Activated naive CD4-positive, alpha-beta T cell treated with anti-CD3 and anti-CD28 coated beads, Interleukin-2, amount 10 ng/mL, durations not matched to agents 7 days and 5 days (primary cell): ENCODE measurements at regions not wholly inside any gene's neighbourhood (a gene's known extent, or its start where the extent isn't known, plus 50 kb on each side); places are given as distances from the start of the nearest gene placed in this dataset.
A peak's percentile ranks its signal among the peaks of the same experiment; 100 is the strongest.
"Not testable (repeated sequence)": the region's sequence is repeated elsewhere in the genome, so short reads cannot be mapped to it uniquely, and the experiment has no call there.

Experiments
- CTCF ChIA-PET: fragments of 350-600 bp; sonication (Branson Sonifier 250); formaldehyde crosslinking; loops from one replicate; lab custom pipeline; 2021; ENCODE audit warnings: antibody characterized with exemption; lab: Charles Lee
- DNase-seq: peaks from one replicate; pipeline ENCODE4 v3.0.0-alpha.2; 2020
- H3K27ac Mint-ChIP-seq: one replicate; pipeline ENCODE4 v1.8.0; 2021; ENCODE audit warnings: mild to moderate bottlenecking, moderate library complexity, mixed read lengths
- H3K27me3 Mint-ChIP-seq: one replicate; pipeline ENCODE4 v1.8.0; 2021; ENCODE audit warnings: mild to moderate bottlenecking, mixed read lengths
- H3K36me3 Mint-ChIP-seq: one replicate; pipeline ENCODE4 v1.8.0; 2021; ENCODE audit warnings: mixed read lengths
- H3K4me1 Mint-ChIP-seq: one replicate; pipeline ENCODE4 v1.8.0; 2021; ENCODE audit warnings: mixed read lengths
- H3K4me3 Mint-ChIP-seq: one replicate; pipeline ENCODE4 v1.8.0; 2021; ENCODE audit warnings: mild to moderate bottlenecking, moderate library complexity, mixed read lengths
- H3K9me3 Mint-ChIP-seq: one replicate; pipeline ENCODE4 v1.8.0; 2021; ENCODE audit warnings: mixed read lengths

DNA sequence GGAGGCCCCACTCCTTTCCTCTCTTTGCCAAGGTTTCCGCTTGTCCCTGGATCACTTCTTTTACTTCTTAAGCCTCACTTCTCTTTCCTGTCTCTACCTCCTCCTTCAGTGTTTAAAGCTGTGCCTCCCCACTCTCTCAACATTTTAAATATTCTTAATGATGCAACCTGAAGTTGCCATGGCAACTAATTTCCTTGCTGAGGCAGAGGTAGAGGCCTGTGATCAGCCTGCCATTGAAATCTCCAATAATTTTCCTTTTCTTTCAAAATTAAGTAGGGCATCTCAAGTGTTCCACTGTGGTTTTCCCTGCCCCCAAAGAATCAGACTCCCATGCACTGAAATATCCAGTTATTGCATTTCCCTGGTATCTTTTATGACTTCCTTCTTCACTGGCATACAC, 108.6 kb upstream of the VRK1 start:
- Mint-ChIP-seq H3K27me3 (peaks cover 23% of the 10 kb centered on the region), H3K27ac (no peak overlapping the region), H3K9me3 (no peaks in the 10 kb centered on the region), H3K36me3 (no peaks in the 10 kb centered on the region), H3K4me3 (no peak overlapping the region), H3K4me1 (no peaks in the 10 kb centered on the region)
- CTCF ChIA-PET, result no interaction called here
- no peak for DNase-seq

DNA sequence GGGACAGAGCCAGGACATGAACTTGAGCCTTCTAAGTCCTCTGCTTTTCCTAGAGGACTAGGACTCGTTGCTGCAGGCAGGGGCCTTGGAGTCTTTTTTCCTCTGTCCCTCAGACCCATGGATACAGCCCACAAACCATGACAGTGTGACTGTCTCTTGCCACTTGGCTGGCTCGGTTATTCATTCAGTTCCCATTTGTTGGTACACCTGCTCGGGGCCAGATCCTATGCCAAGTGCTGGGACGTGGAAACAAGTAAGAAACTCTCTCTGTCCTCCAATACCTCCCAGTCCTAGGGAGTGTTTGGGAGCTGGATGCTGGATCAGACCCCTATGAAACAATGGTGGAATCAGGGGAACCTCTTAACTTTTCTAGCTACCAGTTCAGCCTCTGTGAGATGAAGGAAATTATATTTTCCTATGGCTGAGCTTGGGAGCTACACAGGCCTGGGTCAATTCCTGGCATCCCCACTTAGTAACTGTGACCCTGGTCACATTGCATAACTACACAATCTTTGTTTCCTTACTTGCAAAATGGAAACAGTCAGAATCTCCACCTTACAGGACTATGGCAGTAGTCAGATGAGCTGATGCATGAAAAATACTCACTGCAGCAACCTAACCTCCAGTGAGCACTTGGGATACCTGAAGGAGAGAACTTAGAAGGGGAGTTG, 106.3 kb upstream of the VRK1 start:
- Mint-ChIP-seq H3K27me3 (peaks cover 16% of the 10 kb centered on the region), H3K27ac (no peak overlapping the region), H3K9me3 (no peaks in the 10 kb centered on the region), H3K4me1 (no peaks in the 10 kb centered on the region), H3K36me3 (no peaks in the 10 kb centered on the region), H3K4me3 (no peak overlapping the region)
- no peak for DNase-seq
- CTCF ChIA-PET, result no interaction called here

DNA sequence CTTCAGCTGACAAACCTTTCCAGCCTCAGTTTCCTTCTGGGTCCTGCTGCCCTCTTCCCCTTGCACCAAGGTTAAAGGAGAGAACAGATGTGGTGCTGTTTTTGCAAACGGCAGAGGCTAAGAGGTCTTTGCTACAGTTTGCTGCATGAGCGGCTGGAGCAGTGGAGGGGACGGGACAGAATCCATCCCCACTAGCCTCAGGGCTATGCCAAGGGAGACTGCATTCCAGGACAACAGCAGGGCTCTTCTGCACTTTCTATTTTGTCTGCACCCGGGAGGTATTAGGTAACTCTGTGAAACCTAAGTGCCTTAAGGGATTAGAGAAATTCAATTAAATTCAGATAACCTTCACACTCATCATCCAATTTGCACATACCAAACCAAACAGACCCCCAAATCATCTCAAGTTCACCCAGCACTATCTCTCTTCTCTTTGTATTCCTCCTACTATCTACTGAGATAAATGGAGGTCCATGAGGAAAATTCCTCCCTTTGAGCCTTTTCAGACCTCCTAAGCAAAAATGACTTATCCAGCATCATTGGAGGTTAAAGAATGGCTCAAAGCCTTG, 103.8 kb upstream of the VRK1 start:
- Mint-ChIP-seq H3K4me3 (no peak overlapping the region), H3K27me3 (peaks cover 10% of the 10 kb centered on the region), H3K4me1 (no peaks in the 10 kb centered on the region), H3K36me3 (no peaks in the 10 kb centered on the region), H3K9me3 (no peaks in the 10 kb centered on the region), H3K27ac (no peak overlapping the region)
- no peak for DNase-seq
- CTCF ChIA-PET, result no interaction called here

DNA sequence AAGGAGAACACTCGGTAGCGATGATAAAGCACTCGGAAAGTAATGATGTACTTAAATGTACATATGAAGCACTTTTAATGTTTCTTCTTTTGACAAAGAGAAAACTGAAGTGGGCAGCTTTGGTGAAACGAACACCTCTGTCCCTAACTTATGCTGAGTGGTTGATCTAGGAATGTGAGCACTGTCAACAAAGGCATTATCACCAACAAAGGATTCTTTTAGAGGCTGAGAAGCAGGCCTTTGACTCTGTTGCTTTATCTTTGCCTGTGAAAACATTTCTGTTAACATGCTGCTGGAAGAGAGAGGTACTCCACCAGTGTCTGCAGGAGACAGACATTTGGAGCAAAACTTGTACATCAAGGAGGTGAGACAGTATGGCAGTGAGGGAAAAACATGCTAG, 103.2 kb upstream of the VRK1 start:
- CTCF ChIA-PET, result no interaction called here

DNA sequence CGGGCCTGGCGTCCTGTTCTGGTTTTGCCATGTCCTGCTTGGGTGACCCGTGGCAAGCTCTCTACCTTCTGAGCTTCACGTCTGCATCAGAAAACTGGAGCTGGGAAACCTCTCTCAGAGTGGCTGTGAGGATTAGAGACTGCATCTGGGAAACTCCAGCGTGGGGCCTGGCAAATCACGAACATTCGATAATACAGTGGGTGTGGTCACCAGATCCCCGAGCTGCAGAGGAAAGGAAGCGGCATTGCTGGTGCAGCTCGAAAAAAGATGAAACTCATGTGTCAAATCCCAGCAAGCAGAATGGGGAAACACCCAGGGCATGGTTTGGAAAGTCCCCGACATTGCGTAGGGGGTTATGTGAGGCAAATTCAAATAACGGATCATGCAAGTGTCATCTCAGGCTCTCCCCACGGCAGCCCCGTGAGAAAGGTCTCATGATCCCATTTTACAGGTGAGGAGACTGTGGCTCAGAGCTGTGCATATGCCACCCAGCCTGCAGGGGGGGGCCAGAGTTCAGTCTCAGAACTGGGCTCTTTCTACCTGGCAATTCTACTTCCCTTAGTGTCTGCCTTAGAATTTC, 98.1 kb upstream of the VRK1 start:
- Mint-ChIP-seq H3K4me1 (no peaks in the 10 kb centered on the region), H3K4me3 (no peak overlapping the region), H3K27ac (no peak overlapping the region), H3K27me3 (peaks cover 8% of the 10 kb centered on the region), H3K36me3 (no peaks in the 10 kb centered on the region), H3K9me3 (no peaks in the 10 kb centered on the region)
- peak; percentile 49 for DNase-seq
- CTCF ChIA-PET, result interaction anchor here (0.7 to 1.6 kb wide), 3 partner anchors 14 to 45 kb away, joined by 3 to 4 read pairs (median 3); no protein-coding TSS in a partner anchor

More for the DNA sequence above, 103.2 kb upstream of the VRK1 start:
- Mint-ChIP-seq H3K4me3 (no peak overlapping the region), H3K36me3 (no peaks in the 10 kb centered on the region), H3K9me3 (no peaks in the 10 kb centered on the region), H3K27me3 (peaks cover 10% of the 10 kb centered on the region), H3K4me1 (no peaks in the 10 kb centered on the region), H3K27ac (no peak overlapping the region)
- no peak for DNase-seq

DNA sequence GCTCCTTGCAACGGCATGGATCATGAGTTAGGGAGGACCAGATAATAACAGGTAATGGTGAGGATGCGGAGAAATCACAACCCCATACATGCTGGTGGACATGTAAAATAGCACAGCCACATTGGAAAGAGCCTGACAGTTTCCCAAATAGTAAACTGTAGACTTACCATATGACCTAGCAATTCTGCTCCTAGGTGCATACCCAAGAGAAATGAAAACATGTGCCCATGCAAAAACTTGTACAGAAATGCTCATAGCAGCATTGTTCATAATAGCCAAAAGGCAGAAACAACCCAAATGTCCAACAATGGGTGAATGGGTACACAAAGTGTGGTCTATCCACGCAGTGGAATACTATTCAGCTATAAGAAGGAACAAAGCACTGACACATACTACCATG, 97.5 kb upstream of the VRK1 start:
- CTCF ChIA-PET, result interaction anchor here (0.7 to 1.6 kb wide), 3 partner anchors 11 to 44 kb away, joined by 3 to 4 read pairs (median 3); no protein-coding TSS in a partner anchor
- no peak overlapping the region for H3K4me3 Mint-ChIP-seq
- H3K27me3 Mint-ChIP-seq, result peaks cover 10% of the 10 kb centered on the region
- DNase-seq, result no peak
- H3K36me3 Mint-ChIP-seq, result no peaks in the 10 kb centered on the region
- H3K9me3 Mint-ChIP-seq, result no peaks in the 10 kb centered on the region
- no peak overlapping the region for H3K27ac Mint-ChIP-seq
- no peaks in the 10 kb centered on the region for H3K4me1 Mint-ChIP-seq

DNA sequence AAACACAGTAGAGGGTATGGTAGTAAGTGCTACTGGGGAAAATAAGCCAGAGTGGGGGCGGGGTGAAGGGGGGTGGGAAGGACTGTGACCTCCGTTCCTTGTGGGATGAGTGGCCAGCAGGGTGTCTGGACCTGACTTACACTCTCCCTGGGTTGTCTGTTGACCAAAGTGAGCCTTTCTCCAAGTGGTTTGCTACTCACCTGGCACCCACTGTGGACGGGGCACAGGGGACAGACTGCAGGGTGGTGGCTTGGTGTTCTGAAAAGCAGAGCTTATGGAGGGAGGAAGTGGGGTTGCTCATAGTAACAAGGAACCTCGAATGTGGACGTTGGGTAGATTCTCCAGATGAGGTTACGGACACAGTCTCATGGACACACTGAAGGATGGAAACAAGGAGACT, 94.4 kb upstream of the VRK1 start:
- CTCF ChIA-PET, result no interaction called here
- Mint-ChIP-seq H3K36me3 (no peaks in the 10 kb centered on the region), H3K27me3 (peaks cover 10% of the 10 kb centered on the region), H3K4me3 (no peak overlapping the region), H3K27ac (no peak overlapping the region), H3K9me3 (no peaks in the 10 kb centered on the region), H3K4me1 (no peaks in the 10 kb centered on the region)
- no peak for DNase-seq

DNA sequence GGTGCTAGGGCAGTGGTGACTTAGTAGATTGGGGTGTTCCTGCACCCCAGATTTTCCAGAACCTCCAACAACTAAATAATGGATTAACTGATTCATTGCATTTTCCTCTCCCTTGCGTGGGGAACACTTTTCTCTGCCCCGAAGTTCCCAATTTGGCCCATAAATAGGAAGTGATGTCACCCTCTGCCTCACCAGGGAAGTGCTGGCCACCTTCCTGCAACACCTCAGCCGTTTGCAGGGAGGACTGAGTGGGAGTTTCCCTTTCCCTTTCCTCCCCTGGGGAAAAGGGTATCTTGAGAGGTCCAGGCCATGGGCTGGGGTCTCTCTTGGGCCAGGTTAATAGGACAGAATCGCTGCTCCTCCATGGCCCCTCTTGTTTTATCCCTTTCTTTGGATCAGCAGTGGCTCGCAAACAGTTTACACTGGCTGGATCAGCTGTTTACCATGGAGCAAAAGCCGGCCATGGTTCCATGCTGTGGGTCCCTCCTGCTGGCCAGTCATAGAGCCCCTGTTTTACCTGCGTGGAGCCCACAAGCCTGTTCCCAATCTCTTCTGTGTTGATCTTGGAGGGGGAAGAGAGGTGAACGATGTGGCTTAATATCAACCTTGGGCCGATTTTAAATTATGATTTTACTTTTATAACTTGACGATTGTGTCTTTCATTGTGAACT, 91.6 kb upstream of the VRK1 start:
- no peaks in the 10 kb centered on the region for H3K36me3 Mint-ChIP-seq
- CTCF ChIA-PET, result no interaction called here
- no peak overlapping the region for H3K4me3 Mint-ChIP-seq
- no peaks in the 10 kb centered on the region for H3K4me1 Mint-ChIP-seq
- DNase-seq, result no peak
- no peaks in the 10 kb centered on the region for H3K9me3 Mint-ChIP-seq
- peaks cover 7% of the 10 kb centered on the region for H3K27me3 Mint-ChIP-seq
- no peak overlapping the region for H3K27ac Mint-ChIP-seq

DNA sequence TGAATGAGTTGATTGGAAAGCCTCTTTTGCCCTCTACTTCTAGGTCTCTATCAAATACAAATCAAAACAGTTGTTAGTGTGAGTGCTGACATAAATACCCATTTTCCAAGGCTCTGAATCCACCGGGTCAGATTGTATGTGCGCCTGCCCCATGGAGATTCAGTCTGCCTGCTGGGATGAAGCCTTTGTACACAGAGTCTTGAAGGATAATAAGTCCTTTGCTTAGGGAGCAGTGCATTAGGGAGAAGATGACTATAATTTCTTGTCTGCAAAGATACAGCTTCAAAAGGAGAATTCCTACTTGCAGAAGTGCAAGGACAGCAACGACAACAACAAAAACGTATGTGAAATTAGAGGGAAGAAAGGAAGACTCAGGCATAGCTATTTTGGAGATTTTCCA, 90.3 kb upstream of the VRK1 start:
- no peaks in the 10 kb centered on the region for H3K36me3 Mint-ChIP-seq
- H3K4me3 Mint-ChIP-seq, result no peak overlapping the region
- peaks cover 7% of the 10 kb centered on the region for H3K27me3 Mint-ChIP-seq
- no peaks in the 10 kb centered on the region for H3K9me3 Mint-ChIP-seq
- no peak for DNase-seq
- H3K27ac Mint-ChIP-seq, result no peak overlapping the region
- H3K4me1 Mint-ChIP-seq, result no peaks in the 10 kb centered on the region
- CTCF ChIA-PET, result no interaction called here

DNA sequence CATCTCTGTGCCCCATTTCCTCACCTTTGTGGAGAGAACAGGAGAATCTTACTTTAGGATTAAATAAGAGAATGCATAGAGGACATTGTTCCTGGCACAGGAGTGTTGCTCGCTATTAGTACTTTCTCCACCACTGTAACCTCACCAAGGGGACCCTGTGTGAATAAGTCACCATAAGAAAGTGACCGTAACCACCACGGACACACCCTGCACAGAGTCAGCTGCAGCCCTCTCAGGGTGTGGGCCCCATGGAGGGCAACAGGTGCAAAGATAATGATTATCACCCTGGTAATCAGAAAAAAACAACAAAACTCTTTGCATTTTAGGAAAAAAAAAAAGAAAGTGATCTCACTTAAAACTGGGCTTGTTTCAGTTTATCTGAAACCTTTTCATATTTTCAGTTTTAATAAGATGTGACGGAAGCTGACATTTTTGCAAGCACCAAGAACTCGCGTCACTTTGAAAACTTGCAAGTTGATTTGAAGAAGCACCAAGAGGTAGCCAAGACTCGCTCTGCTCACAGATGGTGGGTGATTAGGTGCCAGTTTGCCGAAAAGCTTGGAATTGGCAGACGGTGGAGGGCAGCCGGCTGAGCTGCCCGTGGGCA, 87.0 kb upstream of the VRK1 start:
- no peaks in the 10 kb centered on the region for H3K9me3 Mint-ChIP-seq
- H3K36me3 Mint-ChIP-seq, result no peaks in the 10 kb centered on the region
- H3K4me1 Mint-ChIP-seq, result no peaks in the 10 kb centered on the region
- H3K4me3 Mint-ChIP-seq, result no peak overlapping the region
- peaks cover 17% of the 10 kb centered on the region for H3K27me3 Mint-ChIP-seq
- CTCF ChIA-PET, result interaction anchor here (0.6 to 1.0 kb wide), 2 partner anchors 10 to 14 kb away, joined by 3 read pairs; no protein-coding TSS in a partner anchor
- no peak for DNase-seq
- no peak overlapping the region for H3K27ac Mint-ChIP-seq

DNA sequence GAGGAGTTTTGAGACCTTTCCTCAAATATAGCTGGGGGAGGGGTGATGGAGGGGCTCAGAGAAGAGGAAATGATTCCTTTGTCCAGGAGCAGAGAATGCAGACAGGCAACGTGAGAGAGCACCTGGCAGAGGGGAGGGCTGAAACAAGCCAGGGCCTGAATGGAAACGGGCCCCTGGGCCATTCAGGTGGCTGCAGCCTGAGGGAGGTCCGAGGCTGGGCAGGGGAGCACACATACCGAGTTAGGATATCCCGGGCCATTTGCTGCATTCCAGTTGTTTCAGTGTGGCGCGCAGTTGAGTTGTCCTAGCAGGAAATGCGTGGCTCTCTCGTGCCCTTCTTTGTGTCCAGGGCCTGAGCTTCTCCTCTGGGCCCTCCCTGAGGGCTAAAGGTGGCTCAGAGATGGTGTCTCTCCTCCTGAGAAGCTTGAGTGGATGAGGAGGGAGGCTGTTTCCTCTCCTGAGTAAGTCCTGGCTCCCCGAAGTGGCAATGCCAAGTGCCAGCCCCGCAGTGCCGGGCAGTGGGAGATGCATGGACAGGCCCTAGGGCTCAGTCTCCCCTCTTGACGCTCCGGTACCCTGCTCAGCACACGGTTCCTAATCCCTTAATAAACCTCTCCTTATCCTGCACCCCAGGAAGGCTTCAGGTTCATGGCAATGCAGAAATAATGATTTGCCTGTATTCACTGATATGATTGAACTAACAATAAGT, 85.5 kb upstream of the VRK1 start:
- CTCF ChIA-PET, result no interaction called here
- no peak overlapping the region for H3K27ac Mint-ChIP-seq
- H3K36me3 Mint-ChIP-seq, result no peaks in the 10 kb centered on the region
- H3K27me3 Mint-ChIP-seq, result peaks cover 21% of the 10 kb centered on the region
- no peaks in the 10 kb centered on the region for H3K4me1 Mint-ChIP-seq
- no peak overlapping the region for H3K4me3 Mint-ChIP-seq
- no peaks in the 10 kb centered on the region for H3K9me3 Mint-ChIP-seq
- no peak for DNase-seq

DNA sequence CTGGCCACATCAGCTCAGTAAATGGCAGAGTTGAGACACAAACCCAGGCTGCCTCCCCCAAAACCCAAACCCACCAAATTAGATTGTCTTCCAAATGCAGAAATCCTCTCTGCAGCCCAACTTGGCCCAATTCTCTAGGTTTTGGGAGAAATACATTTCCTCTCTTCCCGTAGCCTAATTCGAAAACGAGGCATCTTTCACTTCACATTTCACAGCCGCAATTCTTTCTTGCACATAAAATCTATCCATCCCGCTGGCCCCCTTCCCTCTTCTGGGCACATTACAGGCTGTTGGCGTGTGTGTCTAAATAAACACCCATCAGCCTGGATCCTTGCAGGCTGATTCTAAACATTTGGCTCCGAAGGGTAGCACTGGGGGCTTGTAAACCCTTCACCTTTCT, 83.8 kb upstream of the VRK1 start:
- Mint-ChIP-seq H3K36me3 (no peaks in the 10 kb centered on the region), H3K27me3 (peaks cover 21% of the 10 kb centered on the region), H3K4me3 (no peak overlapping the region), H3K4me1 (no peaks in the 10 kb centered on the region), H3K27ac (no peak overlapping the region), H3K9me3 (no peaks in the 10 kb centered on the region)
- DNase-seq, result no peak
- CTCF ChIA-PET, result interaction anchor here (0.6 to 1.1 kb wide), 2 partner anchors 50 to 416 kb away, joined by 3 read pairs; no protein-coding TSS in a partner anchor

DNA sequence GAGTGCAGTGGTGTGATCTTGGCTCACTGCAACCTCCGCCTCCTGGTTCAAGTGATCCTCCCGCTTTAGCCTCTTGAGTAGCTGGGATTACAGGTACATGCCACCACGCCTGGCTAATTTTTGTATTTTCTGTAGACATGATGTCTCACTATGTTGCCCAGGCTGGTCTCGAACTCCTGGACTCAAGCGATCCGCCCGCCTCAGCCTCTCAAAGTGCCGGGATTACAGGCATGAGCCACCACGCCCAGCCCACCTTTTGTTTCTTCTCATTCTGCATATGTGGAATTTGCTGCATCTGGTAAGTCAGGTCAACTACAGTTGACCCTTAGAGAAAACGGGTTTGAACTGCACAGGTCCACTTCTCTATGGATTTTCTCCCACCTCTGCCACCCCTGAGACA, 82.6 kb upstream of the VRK1 start:
- H3K9me3 Mint-ChIP-seq, H3K27ac Mint-ChIP-seq, DNase-seq, H3K4me3 Mint-ChIP-seq, H3K4me1 Mint-ChIP-seq, H3K36me3 Mint-ChIP-seq: not testable (repeated sequence)
- peaks cover 26% of the 10 kb centered on the region for H3K27me3 Mint-ChIP-seq
- CTCF ChIA-PET, result interaction anchor here (1.1 kb wide), 1 partner anchor 49 kb away, joined by 3 read pairs; no protein-coding TSS in a partner anchor

DNA sequence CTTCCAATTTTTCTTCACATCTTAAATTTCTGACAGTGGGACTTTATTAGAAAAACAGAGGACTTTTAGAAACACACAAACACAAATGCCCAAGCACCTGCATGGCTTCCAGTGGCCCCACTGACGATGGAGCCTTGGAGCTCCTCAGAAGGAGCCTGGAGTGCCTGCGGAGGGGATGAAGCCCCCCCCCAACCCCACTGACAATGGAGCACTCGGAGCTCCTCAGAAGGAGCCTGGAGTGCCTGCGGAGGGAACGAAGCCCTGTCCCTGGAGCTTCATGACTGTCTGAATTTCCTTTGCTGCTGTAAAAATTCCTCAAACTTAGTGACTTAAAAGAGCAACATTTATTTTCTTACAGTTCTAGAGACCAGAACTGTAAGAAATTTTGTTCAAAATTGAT, 80.1 kb upstream of the VRK1 start:
- H3K27ac Mint-ChIP-seq, result no peak overlapping the region
- CTCF ChIA-PET, result no interaction called here
- peaks cover 28% of the 10 kb centered on the region for H3K27me3 Mint-ChIP-seq
- no peaks in the 10 kb centered on the region for H3K4me1 Mint-ChIP-seq
- no peaks in the 10 kb centered on the region for H3K36me3 Mint-ChIP-seq
- no peak for DNase-seq
- H3K9me3 Mint-ChIP-seq, result no peaks in the 10 kb centered on the region
- H3K4me3 Mint-ChIP-seq, result no peak overlapping the region
